ENCODE measurements at regions not wholly inside any gene's neighbourhood (a gene's known extent, or its start where the extent isn't known, plus 50 kb on each side); places are given as distances from the start of the nearest gene placed in this dataset.

DNA sequence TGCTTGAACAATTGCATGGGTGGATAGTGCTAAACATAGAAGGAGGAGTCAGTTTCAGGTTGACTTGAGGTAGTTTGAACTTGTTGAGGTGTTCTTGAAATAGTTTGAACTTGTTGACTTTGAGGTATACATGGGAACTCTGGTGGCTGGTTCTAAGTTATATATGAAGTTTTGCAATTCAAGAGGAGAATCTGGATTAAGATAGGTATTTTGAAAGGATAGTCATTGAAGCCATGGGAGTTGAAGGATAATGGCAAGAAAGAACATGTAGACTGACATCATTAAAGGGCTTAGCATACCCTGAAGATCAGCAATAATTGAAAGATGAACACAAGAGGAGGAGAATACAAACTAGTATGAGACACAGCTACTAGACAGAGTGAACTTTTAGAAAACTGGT is 181.9 kb upstream of the MRPS30 start:
- TF ChIP-seq, protein P1, sequence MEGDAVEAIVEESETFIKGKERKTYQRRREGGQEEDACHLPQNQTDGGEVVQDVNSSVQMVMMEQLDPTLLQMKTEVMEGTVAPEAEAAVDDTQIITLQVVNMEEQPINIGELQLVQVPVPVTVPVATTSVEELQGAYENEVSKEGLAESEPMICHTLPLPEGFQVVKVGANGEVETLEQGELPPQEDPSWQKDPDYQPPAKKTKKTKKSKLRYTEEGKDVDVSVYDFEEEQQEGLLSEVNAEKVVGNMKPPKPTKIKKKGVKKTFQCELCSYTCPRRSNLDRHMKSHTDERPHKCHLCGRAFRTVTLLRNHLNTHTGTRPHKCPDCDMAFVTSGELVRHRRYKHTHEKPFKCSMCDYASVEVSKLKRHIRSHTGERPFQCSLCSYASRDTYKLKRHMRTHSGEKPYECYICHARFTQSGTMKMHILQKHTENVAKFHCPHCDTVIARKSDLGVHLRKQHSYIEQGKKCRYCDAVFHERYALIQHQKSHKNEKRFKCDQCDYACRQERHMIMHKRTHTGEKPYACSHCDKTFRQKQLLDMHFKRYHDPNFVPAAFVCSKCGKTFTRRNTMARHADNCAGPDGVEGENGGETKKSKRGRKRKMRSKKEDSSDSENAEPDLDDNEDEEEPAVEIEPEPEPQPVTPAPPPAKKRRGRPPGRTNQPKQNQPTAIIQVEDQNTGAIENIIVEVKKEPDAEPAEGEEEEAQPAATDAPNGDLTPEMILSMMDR (IDR thresholded peaks at IDR 0.05; ENCODE audit: low read depth, low read length): no peak
- in situ Hi-C loops (cut with HindIII; ENCODE audit: low sequenced_read_pairs): no loop called here
- H3K4me3 ChIP-seq (ENCODE audit: low read depth, low read length): no peak overlapping the region
- no peak for DNase-seq (ENCODE audit: low read depth, low spot score)

DNA sequence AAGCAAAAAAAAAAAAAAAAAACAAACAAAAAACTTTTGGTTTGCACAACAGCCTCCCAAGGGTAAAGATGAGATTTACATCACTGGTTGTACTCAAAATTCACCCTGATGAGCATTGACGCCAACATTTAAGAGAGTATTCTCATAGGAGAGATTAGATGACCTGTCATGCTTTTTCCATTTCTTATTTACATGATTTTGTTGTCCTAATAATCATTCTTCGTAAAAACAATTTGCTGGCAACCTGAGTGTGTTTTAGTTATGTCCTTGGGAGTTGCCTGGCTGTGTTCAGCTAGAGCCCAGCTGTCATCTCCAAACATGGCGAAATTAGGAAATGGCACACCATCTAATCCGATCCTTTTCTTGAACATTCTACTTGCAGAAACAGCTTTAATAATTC is 186.4 kb upstream of the MRPS30 start:
- in situ Hi-C loops (cut with HindIII; ENCODE audit: low sequenced_read_pairs): no loop called here
- no peak overlapping the region for H3K4me3 ChIP-seq (ENCODE audit: low read depth, low read length)
- DNase-seq (ENCODE audit: low read depth, low spot score): no peak
- TF ChIP-seq, protein P1 (IDR thresholded peaks at IDR 0.05; ENCODE audit: low read depth, low read length): no peak

GRCh38 chr5:44619875-44620610 is 188.7 kb upstream of the MRPS30 start:
- no peak for DNase-seq (ENCODE audit: low read depth, low spot score)
- H3K4me3 ChIP-seq (ENCODE audit: low read depth, low read length): no peak overlapping the region
- in situ Hi-C loops (cut with HindIII; ENCODE audit: low sequenced_read_pairs): no loop called here
- TF ChIP-seq, protein P1 (IDR thresholded peaks at IDR 0.05; ENCODE audit: low read depth, low read length): no peak

DNA sequence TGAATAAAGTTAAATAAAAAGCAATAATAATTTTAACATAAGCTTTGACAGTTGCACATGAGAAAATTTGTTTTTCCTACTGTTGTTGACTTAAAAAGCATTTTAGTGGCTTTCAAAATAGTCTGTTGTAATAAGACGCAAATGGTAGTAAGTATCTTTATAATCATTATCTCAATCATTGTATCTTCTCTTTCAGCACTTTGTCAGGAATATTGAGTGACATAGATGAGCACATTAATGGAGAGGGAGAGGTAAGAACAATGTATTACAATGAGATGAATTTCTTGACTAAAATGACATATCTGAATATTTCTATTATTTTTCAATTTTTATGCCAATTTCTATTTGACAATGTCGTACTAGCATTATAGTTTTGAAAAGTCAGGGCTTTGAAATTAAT is 193.9 kb upstream of the MRPS30 start:
- no peak overlapping the region for H3K4me3 ChIP-seq (ENCODE audit: low read depth, low read length)
- TF ChIP-seq, protein P1 (IDR thresholded peaks at IDR 0.05; ENCODE audit: low read depth, low read length): no peak
- in situ Hi-C loops (cut with HindIII; ENCODE audit: low sequenced_read_pairs): no loop called here
- no peak for DNase-seq (ENCODE audit: low read depth, low spot score)

- no peak overlapping the region for H3K4me3 ChIP-seq (ENCODE audit: low read depth, low read length)
- in situ Hi-C loops (cut with HindIII; ENCODE audit: low sequenced_read_pairs): no loop called here
- TF ChIP-seq, protein P1 (IDR thresholded peaks at IDR 0.05; ENCODE audit: low read depth, low read length): no peak
- no peak for DNase-seq (ENCODE audit: low read depth, low spot score)
Measured at GRCh38 chr5:44613936-44614335, 194.8 kb upstream of the MRPS30 start.

DNA sequence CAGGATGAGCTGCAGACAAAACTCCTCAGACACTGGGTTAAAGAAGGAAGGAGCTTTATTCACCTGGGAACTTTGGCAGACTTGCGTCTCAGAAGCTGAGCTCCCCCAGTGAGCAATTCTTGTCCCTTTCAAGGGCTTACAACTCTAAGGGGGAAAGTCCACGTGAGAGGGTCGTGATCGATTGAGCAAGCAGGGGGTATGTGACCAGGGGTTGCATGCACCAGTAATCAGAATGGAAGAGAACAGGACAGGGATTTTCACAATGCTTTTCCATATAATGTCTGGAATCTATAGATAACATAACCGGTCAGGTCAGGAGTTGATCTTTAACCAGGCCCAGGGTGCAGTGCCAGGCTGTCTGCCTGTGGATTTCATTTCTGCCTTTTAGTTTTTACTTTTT is 202.8 kb upstream of the MRPS30 start:
- H3K4me3 ChIP-seq (ENCODE audit: low read depth, low read length): no peak overlapping the region
- in situ Hi-C loops (cut with HindIII; ENCODE audit: low sequenced_read_pairs): no loop called here
- DNase-seq (ENCODE audit: low read depth, low spot score): no peak
- TF ChIP-seq, protein P1 (IDR thresholded peaks at IDR 0.05; ENCODE audit: low read depth, low read length): no peak

All from astrocyte of the spinal cord (primary cell).